WI38 (cell line): ENCODE measurements at regions not wholly inside any gene's neighbourhood (a gene's known extent, or its start where the extent isn't known, plus 50 kb on each side); places are given as distances from the start of the nearest gene placed in this dataset.

ENCODE experiments used
- H3K4me3 ChIP-seq: 2 replicates; pipeline ENCODE4 v1.5.1; 2011; ENCODE audit warnings: low read depth, mild to moderate bottlenecking, control low read depth, low read length
- TF ChIP-seq, protein P1 (sequence below): IDR thresholded peaks from 2 replicates; pipeline ENCODE4 v1.5.1; 2012; ENCODE audit warnings: low read depth, mild to moderate bottlenecking, control low read depth, low read length

DNA sequence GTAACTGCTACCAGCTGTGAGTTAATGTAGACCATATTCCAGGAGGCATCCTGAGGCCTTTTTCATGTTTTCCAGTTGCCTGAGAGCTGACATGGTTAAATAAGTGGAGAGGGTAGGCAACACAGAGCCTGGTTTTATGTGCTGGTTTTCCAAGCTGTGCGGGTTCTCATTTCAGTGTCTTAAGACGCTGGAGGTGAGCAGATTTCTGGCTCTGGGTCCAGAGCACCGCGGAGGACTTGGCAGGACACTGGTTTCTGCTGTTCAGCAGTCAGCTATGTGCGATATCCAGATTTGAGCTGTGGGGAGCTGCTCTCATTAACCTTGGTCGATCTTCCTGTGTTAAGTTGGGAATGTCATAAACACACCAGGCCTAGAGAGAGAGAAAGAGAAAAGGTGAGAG lies 680.8 kb downstream of the BCL11B start:
- no peak overlapping the region for H3K4me3 ChIP-seq
- TF ChIP-seq, protein P1, sequence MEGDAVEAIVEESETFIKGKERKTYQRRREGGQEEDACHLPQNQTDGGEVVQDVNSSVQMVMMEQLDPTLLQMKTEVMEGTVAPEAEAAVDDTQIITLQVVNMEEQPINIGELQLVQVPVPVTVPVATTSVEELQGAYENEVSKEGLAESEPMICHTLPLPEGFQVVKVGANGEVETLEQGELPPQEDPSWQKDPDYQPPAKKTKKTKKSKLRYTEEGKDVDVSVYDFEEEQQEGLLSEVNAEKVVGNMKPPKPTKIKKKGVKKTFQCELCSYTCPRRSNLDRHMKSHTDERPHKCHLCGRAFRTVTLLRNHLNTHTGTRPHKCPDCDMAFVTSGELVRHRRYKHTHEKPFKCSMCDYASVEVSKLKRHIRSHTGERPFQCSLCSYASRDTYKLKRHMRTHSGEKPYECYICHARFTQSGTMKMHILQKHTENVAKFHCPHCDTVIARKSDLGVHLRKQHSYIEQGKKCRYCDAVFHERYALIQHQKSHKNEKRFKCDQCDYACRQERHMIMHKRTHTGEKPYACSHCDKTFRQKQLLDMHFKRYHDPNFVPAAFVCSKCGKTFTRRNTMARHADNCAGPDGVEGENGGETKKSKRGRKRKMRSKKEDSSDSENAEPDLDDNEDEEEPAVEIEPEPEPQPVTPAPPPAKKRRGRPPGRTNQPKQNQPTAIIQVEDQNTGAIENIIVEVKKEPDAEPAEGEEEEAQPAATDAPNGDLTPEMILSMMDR, result no peak

DNA sequence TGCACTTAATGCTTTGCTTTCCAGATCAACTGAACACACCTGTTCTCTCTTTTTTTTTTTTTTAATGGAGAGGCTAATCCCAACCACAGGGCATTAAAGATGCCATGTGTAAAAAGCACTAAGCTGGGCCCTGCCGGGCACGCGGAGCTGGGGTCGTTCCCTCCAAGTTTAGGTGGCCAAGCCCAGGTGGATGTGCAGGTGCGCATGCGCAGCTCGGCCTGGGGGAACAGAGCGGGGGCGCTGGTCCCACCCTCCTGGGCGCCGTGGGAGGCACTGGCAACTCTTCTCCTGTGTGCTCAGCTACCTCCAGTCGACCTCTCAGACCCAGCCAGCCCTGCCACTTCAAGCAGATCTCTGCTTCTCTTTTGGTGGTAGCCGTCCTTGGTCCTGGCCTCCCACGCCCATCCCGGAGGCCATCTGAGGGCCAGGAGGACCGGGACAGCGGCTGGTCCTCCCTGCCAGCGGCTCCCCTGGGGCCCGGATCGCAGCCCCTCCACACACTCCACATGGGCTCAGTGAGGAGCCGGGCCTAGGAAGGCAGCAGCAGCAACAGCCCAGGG lies 679.3 kb downstream of the BCL11B start:
- H3K4me3 ChIP-seq, result no peak overlapping the region
- TF ChIP-seq, protein P1, result no peak

GRCh38 chr14:98593361-98593761 lies 678.6 kb downstream of the BCL11B start:
- TF ChIP-seq, protein P1, result no peak
- no peak overlapping the region for H3K4me3 ChIP-seq

GRCh38 chr14:98594156-98594555 lies 677.8 kb downstream of the BCL11B start:
- TF ChIP-seq, protein P1, result no peak
- no peak overlapping the region for H3K4me3 ChIP-seq

DNA sequence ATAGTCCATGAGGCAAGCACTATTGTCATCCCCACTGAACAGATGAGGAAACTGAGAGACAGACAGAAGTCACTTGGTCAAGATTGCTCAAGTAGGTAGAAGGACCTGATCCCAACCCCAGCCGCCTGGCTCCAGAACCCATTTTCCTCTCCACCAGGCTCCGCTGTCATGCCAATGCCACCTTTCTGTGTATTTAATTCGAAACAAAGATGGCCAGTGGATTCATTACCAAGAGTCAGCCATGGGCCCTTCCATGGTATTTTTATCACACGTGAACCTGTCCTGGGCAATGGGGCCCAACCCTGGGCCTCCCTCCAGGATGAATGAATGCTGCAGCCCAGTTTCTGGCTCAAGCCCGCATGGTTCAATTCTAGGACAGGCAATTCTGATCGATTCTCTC lies 673.4 kb downstream of the BCL11B start:
- TF ChIP-seq, protein P1, result no peak
- H3K4me3 ChIP-seq, result no peak overlapping the region

DNA sequence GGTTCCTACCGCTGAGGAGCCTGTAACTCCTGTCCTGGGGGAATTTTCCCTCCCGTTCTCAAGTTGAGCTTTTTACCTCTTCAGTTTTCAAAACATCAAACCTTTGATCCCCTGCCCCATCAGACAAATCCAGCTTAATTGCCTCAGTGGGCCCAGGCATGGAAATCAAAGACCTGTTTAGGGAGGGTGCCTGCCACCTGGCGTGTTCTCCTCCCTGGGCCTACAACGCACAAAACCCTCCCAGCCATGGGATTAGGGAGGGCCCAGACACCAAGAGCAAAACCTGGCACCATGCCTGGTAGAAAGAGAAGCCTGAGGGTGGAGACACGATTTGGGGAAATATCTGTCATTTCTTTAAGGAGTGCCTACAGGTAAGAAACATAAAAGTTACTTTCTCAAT lies 672.9 kb downstream of the BCL11B start:
- H3K4me3 ChIP-seq, result no peak overlapping the region
- TF ChIP-seq, protein P1, result no peak

DNA sequence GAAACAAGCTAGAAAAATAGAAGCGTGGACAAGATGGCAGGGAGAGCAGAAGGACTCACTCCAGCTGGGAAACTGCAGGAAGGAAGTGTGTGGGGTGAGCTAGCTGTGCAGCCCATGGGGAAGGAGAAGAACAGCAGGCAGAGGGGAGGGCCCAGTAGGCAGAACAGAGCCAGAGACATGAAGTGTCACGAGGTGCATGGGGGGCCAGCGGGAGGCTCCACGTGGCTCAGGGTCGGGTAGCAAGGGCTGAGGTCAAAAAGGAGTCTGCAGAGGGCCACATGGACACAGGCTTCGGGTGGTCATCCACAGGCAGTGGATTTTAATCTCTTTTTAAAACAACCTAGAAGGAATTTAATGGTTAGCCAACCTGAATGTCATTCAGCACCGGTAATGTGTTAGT lies 669.0 kb downstream of the BCL11B start:
- H3K4me3 ChIP-seq, result no peak overlapping the region
- TF ChIP-seq, protein P1, result no peak
